ENCODE measurements at regions not wholly inside any gene's neighbourhood (a gene's known extent, or its start where the extent isn't known, plus 50 kb on each side); places are given as distances from the start of the nearest gene placed in this dataset.

DNA sequence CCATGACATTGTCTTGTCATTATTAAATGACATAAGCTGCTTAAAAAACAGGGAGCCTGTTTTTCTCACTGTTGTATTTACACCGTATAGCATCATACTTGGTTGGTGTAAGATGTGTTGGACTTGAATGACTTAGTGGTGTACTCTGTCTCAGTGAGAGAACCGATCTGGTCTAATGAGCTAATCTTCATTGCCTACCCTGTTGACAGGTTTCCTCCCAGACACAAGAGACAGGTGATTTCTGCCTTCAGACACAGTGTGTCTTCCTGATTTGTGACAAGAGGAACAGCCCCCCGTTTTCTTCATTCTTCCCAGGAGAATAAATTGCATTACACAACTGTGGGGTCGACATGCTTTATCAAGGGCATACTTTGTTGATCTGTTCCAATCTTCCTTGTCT, 137.2 kb upstream of the ID4 start:
- H3K79me2 ChIP-seq (ENCODE audit: control insufficient read depth in 1 of 2, insufficient read depth in 2 of 2, low read length in 2 of 2) = no peaks in the 10 kb centered on the region
- no peaks in the 10 kb centered on the region for H3K9me3 ChIP-seq (ENCODE audit: insufficient read depth in 2 of 2, low read depth in 1 of 2, low read length in 1 of 2)
- TF ChIP-seq NRF1 (IDR thresholded peaks at IDR 0.05; ENCODE audit: low read depth, low read length) (no peak), KDM4A (IDR thresholded peaks at IDR 0.05; ENCODE audit: low read depth, low read length, severe bottlenecking) (no peak), ASH2L (IDR thresholded peaks at IDR 0.05; ENCODE audit: low read length) (no peak), RNF2 (IDR thresholded peaks at IDR 0.05; ENCODE audit: borderline replicate concordance, low read depth, low read length, missing control alignments, poor library complexity, severe bottlenecking) (no peak), USF2 (IDR thresholded peaks at IDR 0.05; ENCODE audit: low read length) (no peak), FOSL1 (IDR thresholded peaks at IDR 0.05; ENCODE audit: insufficient read depth, low read depth, low read length) (no peak), JUND (IDR thresholded peaks at IDR 0.05; ENCODE audit: low read length) (no peak), TAF7 (optimal IDR thresholded peaks at IDR 0.05; ENCODE audit: borderline replicate concordance, low read depth, low read length) (no peak), MAFK (IDR thresholded peaks at IDR 0.05; ENCODE audit: low read depth, low read length) (no peak), CHD1 (IDR thresholded peaks at IDR 0.05; ENCODE audit: low read depth, low read length) (no peak), TAF1 (IDR thresholded peaks at IDR 0.05; ENCODE audit: low read depth, low read length) (no peak), SAP30 (IDR thresholded peaks at IDR 0.05; ENCODE audit: insufficient read depth, insufficient replicate concordance, low read length) (no peak), HDAC2 (IDR thresholded peaks at IDR 0.05; ENCODE audit: borderline replicate concordance in 1 of 2, low read depth in 2 of 2, low read length in 2 of 2) (no peak)
- H3K23ac ChIP-seq (ENCODE audit: insufficient read length) = no peak overlapping the region
- H3K4me2 ChIP-seq (ENCODE audit: insufficient read depth in 1 of 2, low read depth in 2 of 2, low read length in 2 of 2) = no peak overlapping the region
- H4K91ac ChIP-seq (replicated peaks; ENCODE audit: insufficient read length, low read length) = no peak overlapping the region
- no peak overlapping the region for H2BK5ac ChIP-seq (ENCODE audit: low read depth, low read length)
- no peak overlapping the region for H3K14ac ChIP-seq (ENCODE audit: insufficient read length)
- 95% methylated on average over 4 of the region's 4 CpGs; no CpG with 5 or more reads in 1 of the 2 experiments for WGBS, 2 experiments (ENCODE audit: extremely low coverage in 1 of 2, insufficient coverage in 1 of 2, insufficient read length in 1 of 2, insufficient replicate concordance in 2 of 2, low coverage in 1 of 2, low lambda C conversion rate in 2 of 2, missing lambda C conversion rate in 1 of 2)
- no peak overlapping the region for H3K27ac ChIP-seq (ENCODE audit: low read depth, low read length)
- no peak overlapping the region for H4K8ac ChIP-seq (ENCODE audit: extremely low read depth, insufficient read depth, low read length)
- DNase-seq (ENCODE audit: low read depth in 1 of 2, low spot score in 2 of 2) = no peak
- no peak for FAIRE-seq
- no peaks in the 10 kb centered on the region for H4K20me1 ChIP-seq (replicated peaks in 1 of 2; ENCODE audit: control insufficient read depth in 1 of 2, insufficient read depth in 2 of 2, low read length in 2 of 2)
- POLR2A ChIA-PET (ENCODE audit: partially characterized antibody) = interaction anchor here (0.9 kb wide), 1 partner anchor 20 kb away, joined by 3 read pairs; no protein-coding TSS in a partner anchor
- H3K56ac ChIP-seq (replicated peaks; ENCODE audit: insufficient read length, low read depth, low read length) = no peak overlapping the region
- H2AFZ ChIP-seq (ENCODE audit: low read length) = no peak overlapping the region
- H3K4me3 ChIP-seq (ENCODE audit: extremely low read depth in 1 of 4, insufficient read depth in 2 of 4, low read depth in 3 of 4, low read length in 4 of 4) = no peak overlapping the region
- H2BK20ac ChIP-seq (ENCODE audit: low read length) = no peak overlapping the region
- no peaks in the 10 kb centered on the region for H3K23me2 ChIP-seq (ENCODE audit: low read depth, low read length)
- H3K18ac ChIP-seq (ENCODE audit: extremely low read depth, low read length) = no peak overlapping the region
- no peaks in the 10 kb centered on the region for H3K36me3 ChIP-seq (ENCODE audit: control insufficient read depth in 2 of 4, insufficient read depth in 4 of 4, low read length in 3 of 4)
- H2BK12ac ChIP-seq (ENCODE audit: low read depth, low read length) = no peak overlapping the region
- no peaks in the 10 kb centered on the region for H3K4me1 ChIP-seq (replicated peaks in 1 of 4; ENCODE audit: control insufficient read depth in 3 of 4, insufficient read depth in 4 of 4, low read length in 3 of 4)
- H4K5ac ChIP-seq (ENCODE audit: insufficient read length, low read depth, low read length) = no peak overlapping the region
- no peak overlapping the region for H3K4ac ChIP-seq (replicated peaks; ENCODE audit: insufficient read length, low read depth, low read length)
- H3K79me1 ChIP-seq (ENCODE audit: low read depth, low read length) = no peaks in the 10 kb centered on the region
- no peak overlapping the region for H2BK120ac ChIP-seq (replicated peaks; ENCODE audit: low read depth, low read length)
- no peak overlapping the region for H2AK5ac ChIP-seq (ENCODE audit: low read depth, low read length)
- CTCF ChIA-PET (ENCODE audit: partially characterized antibody) = no interaction called here
- H3K27me3 ChIP-seq (replicated peaks in 1 of 4; ENCODE audit: control insufficient read depth in 3 of 4, extremely low read depth in 1 of 4, insufficient read depth in 3 of 4, low read length in 3 of 4) = no peaks in the 10 kb centered on the region
- no peak overlapping the region for H2BK15ac ChIP-seq (ENCODE audit: low read length)
- H3K9ac ChIP-seq (replicated peaks in 1 of 4; ENCODE audit: extremely low read depth in 1 of 4, low read depth in 3 of 4, low read length in 3 of 4) = no peak overlapping the region

All from H1 (cell line).